NCI-H226 (cell line): ENCODE measurements at regions not wholly inside any gene's neighbourhood (a gene's known extent, or its start where the extent isn't known, plus 50 kb on each side); places are given as distances from the start of the nearest gene placed in this dataset.
"Not testable (repeated sequence)": the region's sequence is repeated elsewhere in the genome, so short reads cannot be mapped to it uniquely, and the experiment has no call there.

Experiments
- DNase-seq: peaks from one replicate; pipeline ENCODE4 v3.0.0-alpha.2; 2015

GRCh38 chr18:8970843-8971242 is 131.7 kb upstream of the NDUFV2 start:
- DNase-seq = no peak

DNA sequence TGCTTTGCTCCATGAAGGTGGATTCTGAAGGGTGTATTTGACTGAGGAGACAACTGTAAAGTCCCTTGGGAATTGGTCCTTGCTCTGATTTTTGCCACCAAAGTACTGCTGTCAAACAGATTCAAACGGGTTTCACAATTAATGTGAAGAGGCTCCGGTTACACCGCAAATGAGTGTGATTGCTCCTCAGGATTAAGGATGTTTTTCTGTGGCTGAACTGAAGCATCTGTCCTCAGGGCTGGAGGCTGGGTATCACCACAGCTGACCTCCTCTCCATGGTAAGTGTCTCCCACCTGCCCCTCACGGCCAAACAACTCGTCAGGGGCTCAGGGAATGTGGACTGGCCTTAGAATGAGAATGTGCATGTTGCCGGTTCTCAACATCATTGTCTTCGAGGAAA is 130.4 kb upstream of the NDUFV2 start:
- DNase-seq = no peak

GRCh38 chr18:8974279-8974678 is 128.2 kb upstream of the NDUFV2 start:
- DNase-seq = no peak

DNA sequence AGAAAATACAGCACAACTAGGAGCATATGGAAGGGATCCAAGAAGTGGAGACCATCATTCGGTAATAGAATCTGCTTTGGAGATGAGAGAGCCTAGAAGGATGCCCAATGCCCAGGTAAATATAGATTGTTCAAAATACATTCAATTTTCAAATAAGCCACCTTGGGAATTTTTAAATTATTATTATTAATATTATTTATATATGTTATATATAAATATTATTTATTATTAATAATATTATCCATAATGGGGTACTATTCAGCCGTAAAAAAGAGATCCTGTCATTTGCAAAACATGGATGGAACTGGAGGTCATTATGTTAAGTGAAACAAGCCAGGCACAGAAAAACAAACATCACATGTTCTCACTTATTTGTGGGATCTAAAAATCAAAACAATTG is 127.8 kb upstream of the NDUFV2 start:
- no peak for DNase-seq

GRCh38 chr18:8975624-8976023 is 126.9 kb upstream of the NDUFV2 start:
- DNase-seq = no peak

- no peak for DNase-seq
Measured at GRCh38 chr18:8976606-8977005, 125.9 kb upstream of the NDUFV2 start.

GRCh38 chr18:8977166-8977565 is 125.3 kb upstream of the NDUFV2 start:
- no peak for DNase-seq

- no peak for DNase-seq
Measured at GRCh38 chr18:8977701-8978100, 124.8 kb upstream of the NDUFV2 start.

DNA sequence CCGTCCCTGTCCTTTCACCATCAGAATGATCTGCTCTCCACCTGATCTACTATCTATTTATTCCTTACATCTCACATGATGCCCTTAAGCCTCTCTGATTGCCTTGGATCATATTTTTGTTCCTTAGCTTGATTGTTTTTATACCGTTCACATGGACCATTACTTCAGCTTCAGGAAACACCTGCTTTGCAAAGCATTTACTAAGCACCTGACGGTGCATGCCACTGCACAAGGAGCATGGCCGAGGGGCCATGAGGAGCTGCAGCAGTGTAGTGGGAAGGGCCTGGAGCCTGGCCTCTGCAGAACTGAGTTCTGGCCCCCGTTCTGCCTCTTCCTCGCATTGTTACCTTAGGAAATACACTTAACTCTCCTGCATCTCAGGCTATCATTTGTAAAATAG is 124.1 kb upstream of the NDUFV2 start:
- no peak for DNase-seq

DNA sequence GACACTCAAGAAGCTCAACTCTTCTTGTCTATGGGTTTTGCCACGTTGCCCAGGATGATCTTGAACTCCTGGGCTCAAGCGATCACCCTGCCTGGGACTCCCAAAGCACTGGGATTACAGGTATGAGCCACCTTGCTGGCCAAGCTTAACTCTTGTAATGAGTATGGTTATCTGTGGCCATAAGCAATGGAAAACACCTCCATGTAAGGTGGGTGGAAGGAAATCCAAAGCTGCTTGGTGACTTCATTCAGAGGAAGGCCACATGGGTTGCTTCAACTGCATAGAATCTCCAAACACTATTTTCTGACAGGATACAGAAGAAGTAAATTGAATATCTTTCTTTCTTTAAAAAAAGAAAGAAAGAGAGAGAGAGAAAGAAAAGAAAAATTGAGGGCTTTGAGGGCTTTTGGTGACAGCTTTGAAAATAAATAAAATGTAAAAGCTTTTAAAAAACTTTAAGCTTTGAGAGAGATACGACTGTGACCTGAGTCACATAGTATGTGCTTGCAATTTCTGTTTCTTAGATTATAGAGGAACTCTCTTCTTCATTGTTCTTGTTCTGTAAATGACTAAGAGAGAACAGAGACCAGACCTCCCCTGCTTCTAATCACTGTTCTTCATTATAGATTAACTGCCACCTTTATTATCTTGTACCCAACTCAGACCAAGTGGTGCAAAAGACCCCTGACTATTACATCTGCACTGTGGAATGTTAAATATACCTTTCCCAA is 123.1 kb upstream of the NDUFV2 start:
- DNase-seq = no peak

- DNase-seq = no peak
Measured at GRCh38 chr18:8980496-8980895, 122.0 kb upstream of the NDUFV2 start.

DNA sequence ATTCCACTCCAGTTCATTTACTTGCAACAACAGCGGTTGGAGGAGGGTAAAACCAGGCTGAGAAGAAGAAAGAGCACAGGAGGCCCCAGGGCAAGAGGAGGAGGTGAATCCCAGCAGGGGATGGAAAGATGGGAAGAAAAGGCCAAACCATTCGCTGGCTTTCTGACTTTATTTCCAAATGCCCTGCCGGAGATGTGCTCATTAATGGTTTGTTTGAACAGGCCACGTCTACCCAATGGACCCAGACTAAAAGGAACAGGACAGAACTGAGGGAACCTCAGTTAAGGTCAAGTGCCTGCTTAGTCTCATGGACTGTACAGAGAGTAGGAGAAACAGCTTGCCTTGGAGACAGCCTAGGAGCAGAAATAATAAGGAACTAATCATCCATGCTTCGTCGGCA is 121.6 kb upstream of the NDUFV2 start:
- DNase-seq = no peak

GRCh38 chr18:8982416-8983183 is 119.9 kb upstream of the NDUFV2 start:
- DNase-seq = no peak

DNA sequence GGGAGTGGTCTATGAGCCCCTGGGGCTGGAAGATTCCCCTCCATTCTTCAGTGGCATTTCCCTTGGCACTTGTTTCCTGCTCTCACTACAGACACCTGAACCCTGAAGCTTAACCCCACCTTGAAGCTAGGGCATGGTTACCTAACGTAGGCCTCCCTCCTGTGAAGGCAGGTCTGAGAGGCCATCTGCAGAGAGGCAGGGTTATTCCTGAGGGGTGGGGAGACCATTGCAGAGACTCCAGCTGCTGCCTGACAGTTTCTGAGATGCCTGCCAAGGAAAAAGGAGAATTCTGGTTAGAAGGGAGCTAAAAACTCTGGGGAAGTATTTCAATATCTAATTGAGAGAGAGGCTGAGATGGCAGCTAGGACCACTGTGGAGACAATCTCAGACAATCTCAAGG is 119.3 kb upstream of the NDUFV2 start:
- DNase-seq = no peak

GRCh38 chr18:8984131-8984721 is 118.3 kb upstream of the NDUFV2 start:
- DNase-seq = no peak

- DNase-seq = peak; percentile 32
Measured at GRCh38 chr18:8987241-8987640, 115.3 kb upstream of the NDUFV2 start.

GRCh38 chr18:8988260-8988871 is 114.1 kb upstream of the NDUFV2 start:
- peak; percentile 36 for DNase-seq

DNA sequence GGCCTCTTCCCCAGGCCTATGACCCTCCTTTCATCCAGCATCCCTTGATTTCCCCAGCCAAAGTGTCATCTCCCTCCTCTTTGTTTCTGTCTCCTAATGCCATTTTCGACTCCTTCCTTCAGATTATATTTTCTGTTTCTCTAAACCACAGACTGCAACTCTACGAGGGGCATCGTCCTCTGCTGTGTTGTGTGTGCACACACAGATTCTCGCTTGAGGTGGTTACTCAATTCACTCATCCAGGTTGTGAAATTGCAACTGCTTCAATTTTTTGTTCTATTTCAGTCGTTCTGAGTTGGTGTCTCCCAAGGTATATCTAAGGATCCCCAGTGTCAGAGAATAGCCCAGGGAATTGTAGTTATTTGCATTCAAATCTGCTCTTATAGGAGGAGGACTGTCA is 113.5 kb upstream of the NDUFV2 start:
- DNase-seq = no peak

- no peak for DNase-seq
Measured at GRCh38 chr18:8989855-8990254, 112.6 kb upstream of the NDUFV2 start.

DNA sequence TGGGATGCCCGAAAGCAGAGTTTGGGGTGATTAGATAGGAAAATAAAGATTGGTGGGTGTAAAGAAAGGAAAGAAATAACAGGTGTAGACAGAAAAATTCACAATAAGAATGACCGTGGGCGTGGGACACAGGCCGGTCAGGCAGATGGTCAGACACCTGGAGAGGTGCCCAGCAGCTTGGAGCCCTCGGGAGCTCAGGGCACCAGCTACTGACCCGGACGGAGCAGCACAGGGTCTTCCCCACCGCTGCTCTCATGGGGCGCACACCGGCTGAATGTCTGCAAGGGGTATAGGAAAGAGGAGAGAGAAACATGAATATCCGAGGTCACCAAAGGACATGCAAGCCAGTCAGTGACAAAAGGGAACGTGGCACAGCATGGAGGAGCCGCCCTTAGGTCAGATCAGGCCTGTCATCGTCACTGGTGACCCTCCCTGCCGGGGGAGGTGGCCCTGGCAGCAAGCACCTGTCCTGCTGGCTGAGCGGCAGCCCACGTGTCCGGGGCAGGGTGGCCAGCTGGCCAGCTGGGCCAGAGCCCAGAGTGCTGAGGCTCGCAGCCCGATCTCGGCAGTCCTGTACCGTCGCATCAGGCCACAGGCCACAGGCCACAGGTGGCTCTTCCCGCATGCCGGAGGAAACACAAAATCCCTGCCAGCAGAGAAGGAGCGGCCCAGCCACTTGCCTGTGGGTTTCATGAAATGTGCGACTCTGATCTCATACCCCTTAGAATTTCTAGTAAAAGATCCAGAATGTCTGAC is 112.0 kb upstream of the NDUFV2 start:
- no peak for DNase-seq

DNA sequence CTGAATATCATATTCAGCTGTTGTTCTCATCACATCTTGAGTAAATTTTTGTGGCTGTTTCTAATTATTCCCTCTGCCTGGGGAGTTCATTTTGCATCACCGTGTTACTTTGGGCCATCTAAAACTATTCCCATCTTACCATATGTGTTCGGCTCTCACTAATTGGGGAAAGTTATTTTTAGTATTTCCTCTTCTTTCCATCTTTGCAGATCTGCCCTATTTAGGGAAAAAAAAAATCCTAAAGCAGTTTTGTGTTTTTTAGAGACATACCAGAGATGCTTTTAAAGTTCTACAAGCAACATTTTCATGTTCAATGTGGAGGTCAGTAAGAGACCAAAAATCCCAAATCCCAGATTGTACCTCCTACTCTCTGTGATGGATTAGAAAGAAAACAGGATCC is 111.3 kb upstream of the NDUFV2 start:
- DNase-seq = no peak

DNA sequence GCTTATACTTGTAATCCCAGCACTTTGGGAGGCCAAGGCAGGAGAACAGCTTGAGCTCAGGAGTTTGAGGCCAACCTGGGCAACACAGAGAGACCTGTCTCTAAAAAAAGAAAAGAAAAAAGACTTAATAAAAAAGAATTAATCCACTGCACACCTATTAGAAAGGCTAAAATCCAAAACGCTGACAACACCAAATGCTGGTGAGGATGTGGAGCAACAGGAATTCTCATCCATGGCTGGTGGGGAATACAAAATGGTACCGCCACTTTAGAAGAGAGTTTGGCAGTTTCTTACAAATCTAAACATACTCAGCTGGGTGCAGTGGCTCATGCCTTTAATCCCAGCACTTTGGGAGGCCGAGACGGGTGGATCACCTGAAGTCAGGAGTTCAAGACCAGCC is 110.0 kb upstream of the NDUFV2 start:
- not testable (repeated sequence) for DNase-seq

GRCh38 chr18:8994603-8995002 is 107.9 kb upstream of the NDUFV2 start:
- no peak for DNase-seq
